GM18867 (cell line): ENCODE measurements at regions not wholly inside any gene's neighbourhood (a gene's known extent, or its start where the extent isn't known, plus 50 kb on each side); places are given as distances from the start of the nearest gene placed in this dataset.
A peak's percentile ranks its signal among the peaks of the same experiment; 100 is the strongest.

Source experiments
- ATAC-seq: cut with Tn5 transposase; IDR thresholded peaks from one replicate; pipeline ENCODE4 v1.9.1; 2021; ENCODE audit warnings: mild to moderate bottlenecking, moderate library complexity; ENCODE audit not compliant: unreplicated experiment

DNA sequence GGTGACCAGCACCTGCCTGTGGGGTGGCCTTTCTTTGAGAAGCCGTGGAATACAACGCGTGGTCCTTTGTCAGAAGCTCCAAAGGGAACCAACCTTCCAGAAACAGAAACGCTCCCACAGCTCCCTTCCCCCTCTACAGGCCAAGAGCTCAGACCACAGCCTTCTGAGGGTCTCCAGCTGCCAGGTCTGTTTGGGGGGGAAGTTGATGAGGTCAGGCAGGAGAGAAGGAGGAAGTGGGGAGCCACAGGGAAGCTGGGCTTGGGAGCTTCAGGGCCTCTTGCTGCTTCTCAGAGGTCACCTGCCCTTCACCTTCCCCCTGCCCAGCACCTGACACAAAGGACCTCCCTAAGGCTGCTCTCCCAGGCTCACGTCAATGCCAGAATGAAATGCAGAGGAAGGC lies 287.7 kb upstream of the ID2 start:
- no peak for ATAC-seq

DNA sequence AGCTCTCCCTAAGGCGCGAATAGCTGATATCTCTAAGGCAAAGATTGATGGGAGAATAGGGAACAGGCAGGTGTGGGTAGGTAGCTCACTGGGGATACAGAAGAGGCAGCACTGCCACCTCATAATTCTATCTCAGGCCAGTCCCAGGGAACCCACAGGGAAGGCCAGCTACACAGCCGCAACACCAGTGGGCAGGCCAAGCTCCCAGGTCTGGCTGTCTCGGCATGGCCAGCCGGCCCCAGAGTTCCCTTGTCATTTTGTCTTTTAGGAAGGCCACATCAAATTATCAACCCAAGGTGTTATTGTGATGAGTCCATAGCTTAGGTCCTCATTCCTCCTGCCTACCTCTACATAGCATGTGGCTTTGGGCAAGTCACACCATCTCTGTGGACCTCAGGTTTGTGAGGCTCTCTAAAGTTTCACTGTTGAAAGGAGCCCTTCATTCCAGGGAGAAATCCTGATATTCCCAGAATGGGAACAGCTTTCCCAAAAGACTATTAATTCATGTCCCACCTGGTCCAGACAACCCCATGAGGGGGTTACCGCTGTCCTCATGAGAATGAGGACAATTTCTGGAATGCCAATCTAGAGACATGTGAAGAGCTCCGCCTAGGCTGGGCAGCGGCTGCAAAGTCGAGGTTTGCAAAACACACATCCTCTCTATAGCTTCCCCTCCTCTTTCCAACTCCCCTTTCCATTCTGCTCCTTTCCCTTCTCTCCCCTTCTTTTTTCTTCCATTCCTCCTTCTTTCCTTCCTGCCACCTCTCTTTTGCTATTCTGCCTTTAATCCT lies 287.1 kb upstream of the ID2 start:
- no peak for ATAC-seq

DNA sequence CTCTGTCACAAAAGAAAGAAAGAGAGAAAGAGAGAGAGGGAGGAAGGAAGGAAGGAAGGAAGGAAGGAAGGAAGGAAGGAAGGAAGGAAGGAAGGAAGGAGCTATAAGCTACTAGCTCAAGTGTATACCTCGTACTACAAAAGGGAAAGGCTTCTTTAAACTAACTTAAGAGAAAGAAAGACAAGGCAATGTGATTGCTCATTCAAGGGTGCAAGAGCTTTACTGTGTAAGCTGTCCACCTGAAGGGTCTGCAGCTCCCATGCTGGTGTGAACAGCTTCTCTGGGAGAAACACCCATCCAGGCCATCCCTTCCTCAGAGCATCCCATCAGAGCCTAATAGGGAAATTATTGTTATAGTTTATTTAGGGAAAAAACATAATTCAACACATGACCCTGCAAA lies 286.1 kb upstream of the ID2 start:
- no peak for ATAC-seq

- no peak for ATAC-seq
Measured at GRCh38 chr2:8398040-8398668, 283.7 kb upstream of the ID2 start.

- ATAC-seq = no peak
Measured at GRCh38 chr2:8399731-8400130, 282.1 kb upstream of the ID2 start.

- no peak for ATAC-seq
Measured at GRCh38 chr2:8400196-8400595, 281.7 kb upstream of the ID2 start.

DNA sequence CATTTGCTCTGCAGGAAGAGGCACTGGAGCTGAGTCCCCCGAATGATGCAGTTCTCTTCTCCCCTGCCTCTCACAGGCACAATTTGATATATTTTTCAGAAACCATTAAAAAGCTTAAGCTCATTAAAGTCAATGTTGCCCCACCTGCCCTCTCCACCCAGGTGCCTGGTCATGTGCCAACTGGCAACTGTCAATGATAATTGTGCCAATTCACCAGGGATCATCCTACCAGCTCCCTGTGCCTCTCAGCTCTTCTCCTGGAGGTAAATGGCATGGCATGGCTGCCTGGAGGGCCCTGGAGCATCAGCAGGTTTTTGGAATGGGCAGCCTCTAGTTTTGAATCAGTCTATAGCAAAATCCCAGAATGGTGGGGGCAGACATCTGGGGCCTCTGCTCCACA lies 279.6 kb upstream of the ID2 start:
- no peak for ATAC-seq

GRCh38 chr2:8403876-8404275 lies 278.0 kb upstream of the ID2 start:
- ATAC-seq = no peak

GRCh38 chr2:8405334-8405733 lies 276.5 kb upstream of the ID2 start:
- ATAC-seq = no peak

- no peak for ATAC-seq
Measured at GRCh38 chr2:8406271-8406670, 275.6 kb upstream of the ID2 start.

DNA sequence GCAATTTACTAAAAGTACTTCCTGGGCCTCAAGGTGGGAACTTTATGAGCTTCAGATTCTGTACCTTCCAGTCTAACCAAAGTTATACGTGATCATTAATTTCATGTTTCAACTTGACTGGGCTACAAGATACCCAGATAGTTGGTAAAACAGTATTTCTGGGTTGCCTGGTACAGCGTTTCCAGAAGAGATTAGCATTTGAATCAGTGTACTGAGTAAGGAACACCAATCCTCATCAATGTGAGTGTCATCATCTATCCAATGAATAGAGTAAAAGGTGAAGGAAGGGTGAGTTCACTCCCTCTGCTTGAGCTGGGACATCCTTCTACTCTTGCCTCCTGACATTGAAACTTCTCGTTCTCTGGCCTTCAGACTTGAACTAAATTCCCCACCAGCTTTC lies 274.5 kb upstream of the ID2 start:
- ATAC-seq = no peak

GRCh38 chr2:8408560-8409460 lies 273.0 kb upstream of the ID2 start:
- peak; percentile 88 for ATAC-seq

DNA sequence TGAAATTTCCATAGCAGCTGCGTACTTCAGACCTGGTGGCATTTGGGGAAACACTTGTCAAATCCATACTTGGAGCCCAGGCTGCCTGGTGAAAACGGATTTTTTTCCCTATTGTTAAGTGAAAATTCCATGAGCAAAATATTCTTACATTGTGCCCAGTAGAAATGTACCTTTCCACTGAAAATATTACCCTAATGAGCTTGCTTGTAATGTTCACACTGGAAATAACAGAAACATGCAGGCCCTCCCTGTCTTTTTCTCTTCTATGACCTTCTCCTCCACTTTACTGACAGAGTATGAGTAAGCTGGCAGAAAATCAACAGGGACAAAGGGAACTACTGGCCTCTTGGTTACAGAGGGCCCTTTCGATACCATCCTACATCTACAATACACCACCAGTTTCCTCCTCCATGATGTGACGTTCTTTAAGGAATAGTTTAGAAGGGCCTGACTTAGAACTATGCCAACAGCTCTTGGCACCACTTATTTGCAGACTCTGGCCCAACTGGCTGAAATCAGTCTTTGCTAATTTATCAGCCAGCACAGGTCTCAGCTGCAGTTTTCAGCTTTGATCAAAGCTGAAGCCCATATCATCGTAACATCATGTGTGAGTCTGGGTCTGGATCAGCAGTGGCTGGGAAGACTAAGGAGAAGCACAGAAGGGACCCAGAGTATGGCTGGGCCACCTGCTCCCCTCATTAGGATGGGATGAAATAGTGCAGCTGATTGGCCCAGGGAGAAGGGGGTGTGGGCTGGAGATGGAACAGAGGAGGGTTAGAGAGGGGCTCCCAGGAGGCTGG lies 272.2 kb upstream of the ID2 start:
- ATAC-seq = no peak

- ATAC-seq = no peak
Measured at GRCh38 chr2:8412082-8412481, 269.8 kb upstream of the ID2 start.

- ATAC-seq = no peak
Measured at GRCh38 chr2:8412586-8412985, 269.3 kb upstream of the ID2 start.

DNA sequence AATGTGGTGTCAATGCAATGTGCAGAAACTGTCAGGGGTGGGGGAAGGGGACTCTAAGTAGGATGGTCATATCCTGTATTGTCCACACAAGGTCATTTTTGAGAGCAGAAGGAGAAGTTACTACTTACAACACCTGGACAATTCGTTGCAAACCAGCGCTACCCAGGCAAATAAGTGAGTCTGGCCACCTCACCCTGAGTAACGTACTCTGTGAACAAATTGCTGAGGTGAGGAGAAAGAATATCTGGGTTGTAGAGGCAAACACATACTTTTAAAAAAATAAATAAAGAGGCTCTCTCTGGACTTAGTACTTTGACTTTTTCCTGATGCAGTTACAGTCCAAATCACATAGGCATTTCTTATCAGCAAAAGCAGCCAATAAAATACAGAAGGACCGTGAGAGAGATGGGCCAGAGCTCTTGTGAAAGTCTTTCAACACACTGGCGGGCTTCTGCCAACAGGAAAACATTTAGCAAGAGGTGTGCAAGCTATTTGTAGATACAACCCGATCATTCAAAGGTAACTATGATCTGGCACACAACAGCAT lies 268.2 kb upstream of the ID2 start:
- ATAC-seq = no peak

DNA sequence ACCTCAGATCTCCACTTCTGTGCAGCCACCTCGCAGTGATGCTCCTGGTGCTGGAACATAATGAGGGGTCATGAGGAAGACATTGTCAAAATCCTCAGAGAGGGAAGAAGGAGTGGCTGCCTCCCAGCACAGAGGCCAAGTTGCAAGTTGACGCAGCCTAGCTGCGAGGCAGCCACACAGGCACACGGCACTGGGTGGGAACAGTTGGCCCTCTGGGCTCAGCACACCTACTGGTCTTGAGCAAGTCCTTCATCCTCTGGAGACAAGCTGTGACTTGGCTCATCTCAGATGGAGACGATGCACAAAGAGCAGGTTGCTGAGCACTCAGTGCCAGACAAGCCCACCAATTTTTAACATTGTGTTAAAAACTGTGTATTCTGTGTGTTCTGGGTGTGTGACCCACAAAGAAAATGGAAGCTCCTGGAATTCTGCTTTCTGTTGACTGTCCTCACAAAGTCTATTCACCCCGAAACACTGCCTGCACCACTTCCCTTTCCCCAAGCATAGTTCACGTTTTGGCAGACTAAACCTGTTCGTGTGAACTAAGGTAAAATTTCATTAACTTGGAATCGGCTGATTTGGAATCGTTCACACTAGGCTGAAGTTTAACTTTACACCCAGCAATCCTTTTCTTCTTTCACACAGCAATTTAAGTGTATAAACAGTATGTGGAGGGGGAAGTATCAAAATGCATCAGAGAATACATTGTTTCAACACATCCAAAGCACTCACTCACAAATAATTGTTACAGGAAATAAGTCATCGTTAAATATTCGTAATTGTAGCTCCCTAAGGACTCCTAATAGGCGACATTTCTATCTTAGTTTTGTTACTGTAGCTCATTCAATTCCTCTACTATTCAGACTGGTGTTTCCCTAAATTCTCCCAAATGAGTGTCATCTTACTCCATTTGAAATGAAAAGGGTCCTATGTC lies 266.6 kb upstream of the ID2 start:
- ATAC-seq = no peak

DNA sequence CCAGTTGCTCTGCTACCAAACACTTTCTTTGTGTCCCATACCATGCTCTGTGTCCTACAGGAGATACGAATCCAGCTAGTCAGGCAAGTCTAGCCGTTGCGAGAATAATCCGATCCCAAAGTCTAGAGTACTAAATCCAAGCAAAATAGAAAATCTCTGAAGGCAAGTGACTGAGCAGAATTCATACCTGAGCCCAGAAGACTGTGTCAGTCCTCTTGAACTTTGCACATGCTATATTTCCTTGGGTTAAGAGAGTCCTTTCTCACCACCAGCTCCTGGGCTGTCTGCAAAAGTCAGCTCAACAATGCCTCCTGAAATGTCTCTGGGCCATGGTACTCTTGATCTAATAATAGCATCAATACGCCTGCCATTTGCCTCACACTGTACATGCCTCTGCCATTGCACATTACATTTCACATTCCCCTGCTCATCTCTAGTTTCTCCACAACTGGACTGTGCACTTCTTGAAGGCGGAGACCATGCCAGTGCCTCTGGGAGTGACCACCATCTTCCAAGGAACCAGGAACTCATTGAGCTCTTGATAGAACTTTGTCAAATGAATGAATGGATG lies 265.8 kb upstream of the ID2 start:
- no peak for ATAC-seq
